GM18951 (cell line): ENCODE measurements at regions not wholly inside any gene's neighbourhood (a gene's known extent, or its start where the extent isn't known, plus 50 kb on each side); places are given as distances from the start of the nearest gene placed in this dataset.

Experiments
- POLR2A ChIP-seq: IDR thresholded peaks from 4 replicates; pipeline ENCODE4 v1.6.1; 2011; ENCODE audit warnings: mild to moderate bottlenecking; ENCODE audit not compliant: insufficient read length, insufficient read depth; ENCODE audit errors: extremely low read depth
- in situ Hi-C: fragments of 300-500 bp; cut with MboI; formaldehyde crosslinking; loops from one replicate; pipeline ENCODE4 v1.12.0; 2022; ENCODE audit warnings: low sequenced_read_pairs, mixed read lengths, inconsistent platforms; ENCODE audit not compliant: unreplicated experiment

GRCh38 chr2:75361486-75361885 is 162.2 kb upstream of the TACR1 start:
- TF ChIP-seq POLR2A: no peak
- in situ Hi-C loops: no loop called here

GRCh38 chr2:75360945-75361344 is 161.6 kb upstream of the TACR1 start:
- in situ Hi-C loops: no loop called here
- no peak for TF ChIP-seq POLR2A

GRCh38 chr2:75356865-75357264 is 157.5 kb upstream of the TACR1 start:
- in situ Hi-C loops: no loop called here
- no peak for TF ChIP-seq POLR2A

GRCh38 chr2:75353131-75353530 is 153.8 kb upstream of the TACR1 start:
- in situ Hi-C loops: no loop called here
- TF ChIP-seq POLR2A: no peak

- no peak for TF ChIP-seq POLR2A
- in situ Hi-C loops: no loop called here
These were observed 149.0 kb upstream of the TACR1 start for GRCh38 chr2:75348307-75348706.

GRCh38 chr2:75344146-75344545 is 144.8 kb upstream of the TACR1 start:
- in situ Hi-C loops: no loop called here
- no peak for TF ChIP-seq POLR2A

GRCh38 chr2:75342504-75343175 is 143.3 kb upstream of the TACR1 start:
- no peak for TF ChIP-seq POLR2A

GRCh38 chr2:75340560-75340959 is 141.2 kb upstream of the TACR1 start:
- in situ Hi-C loops: no loop called here
- TF ChIP-seq POLR2A: no peak

More at GRCh38 chr2:75342504-75343175, 143.3 kb upstream of the TACR1 start:
- in situ Hi-C loops: no loop called here

DNA sequence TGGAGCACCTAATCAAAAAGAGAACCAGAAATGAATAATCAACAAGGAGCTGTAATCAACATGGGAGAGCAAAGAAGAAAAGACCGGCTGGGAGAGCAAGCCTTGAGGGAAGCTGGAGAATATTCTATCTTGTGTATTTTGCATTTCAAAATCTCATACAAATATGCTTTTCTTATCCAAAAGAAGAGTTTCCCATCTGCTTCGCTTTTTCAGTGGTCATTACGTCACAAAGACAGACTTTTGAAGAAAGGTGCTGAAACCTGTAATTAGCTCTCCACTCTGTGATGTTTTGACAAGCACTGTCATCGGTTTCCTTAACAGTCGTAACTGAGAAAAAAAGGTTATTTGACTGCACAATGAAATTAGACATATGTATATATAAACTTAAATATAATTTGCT is 139.1 kb upstream of the TACR1 start:
- TF ChIP-seq POLR2A: no peak
- in situ Hi-C loops: no loop called here

- TF ChIP-seq POLR2A: no peak
- in situ Hi-C loops: no loop called here
These were observed 138.3 kb upstream of the TACR1 start for GRCh38 chr2:75337619-75338018.

- TF ChIP-seq POLR2A: no peak
- in situ Hi-C loops: no loop called here
These were observed 137.7 kb upstream of the TACR1 start for GRCh38 chr2:75337016-75337415.

- in situ Hi-C loops: no loop called here
- TF ChIP-seq POLR2A: no peak
These were observed 137.1 kb upstream of the TACR1 start for GRCh38 chr2:75336451-75336850.

DNA sequence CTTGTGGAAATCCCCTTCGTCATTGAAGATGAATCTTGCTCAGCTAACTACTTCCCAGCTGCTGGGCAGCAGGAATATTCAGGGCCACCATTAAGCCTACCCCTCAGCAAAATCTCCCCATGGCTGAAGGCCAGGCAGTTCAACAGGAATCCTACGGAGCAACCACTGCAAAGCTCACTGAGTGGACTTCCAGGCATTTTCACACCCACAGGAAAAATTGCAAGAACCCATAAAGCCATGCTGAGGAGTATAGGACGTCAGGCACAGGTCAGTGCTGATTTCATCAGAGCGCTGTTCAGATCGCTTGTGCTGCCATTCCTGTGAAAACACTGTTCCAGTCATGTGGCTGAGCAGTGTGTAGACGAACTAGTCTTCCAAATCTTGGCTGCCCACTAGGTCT is 134.8 kb upstream of the TACR1 start:
- TF ChIP-seq POLR2A: no peak
- in situ Hi-C loops: no loop called here

- in situ Hi-C loops: no loop called here
- no peak for TF ChIP-seq POLR2A
These were observed 134.3 kb upstream of the TACR1 start for GRCh38 chr2:75333646-75334045.

- in situ Hi-C loops: no loop called here
- TF ChIP-seq POLR2A: no peak
These were observed 128.8 kb upstream of the TACR1 start for GRCh38 chr2:75328156-75328555.

DNA sequence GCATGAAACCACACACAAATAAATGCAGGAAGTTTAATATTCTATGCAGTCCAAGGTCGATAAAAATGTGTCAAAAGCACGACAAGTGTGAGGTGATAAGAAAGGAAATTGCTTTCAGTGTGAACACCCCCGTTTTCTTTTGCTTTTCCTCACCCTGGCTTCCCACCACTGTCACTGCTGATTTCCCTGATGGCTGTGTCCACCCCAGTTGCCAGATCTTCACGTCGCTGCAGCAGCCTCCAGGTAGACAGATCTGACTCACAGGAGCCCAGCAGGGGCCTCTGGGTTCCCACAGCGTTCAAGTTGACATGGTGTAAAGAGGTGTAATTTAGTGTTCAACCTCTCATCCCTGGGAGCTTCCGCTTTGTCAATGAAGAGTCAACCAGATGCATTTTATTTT is 128.0 kb upstream of the TACR1 start:
- TF ChIP-seq POLR2A: no peak
- in situ Hi-C loops: no loop called here
